HG02678 (cell line): ENCODE measurements at regions not wholly inside any gene's neighbourhood (a gene's known extent, or its start where the extent isn't known, plus 50 kb on each side); places are given as distances from the start of the nearest gene placed in this dataset.

ENCODE experiments used
- ATAC-seq: cut with Tn5 transposase; IDR thresholded peaks from one replicate; pipeline ENCODE4 v1.9.1; 2021; ENCODE audit warnings: mild to moderate bottlenecking, moderate library complexity; ENCODE audit not compliant: unreplicated experiment

GRCh38 chr7:131624536-131624935 is 68.1 kb upstream of the PODXL start:
- no peak for ATAC-seq

GRCh38 chr7:131623154-131623553 is 66.7 kb upstream of the PODXL start:
- ATAC-seq, result no peak

- ATAC-seq, result no peak
Measured at GRCh38 chr7:131621652-131622051, 65.2 kb upstream of the PODXL start.

- no peak for ATAC-seq
Measured at GRCh38 chr7:131620673-131621609, 64.5 kb upstream of the PODXL start.

GRCh38 chr7:131619336-131620305 is 63.2 kb upstream of the PODXL start:
- ATAC-seq, result no peak

- no peak for ATAC-seq
Measured at GRCh38 chr7:131618391-131618790, 62.0 kb upstream of the PODXL start.

GRCh38 chr7:131616487-131617200 is 60.2 kb upstream of the PODXL start:
- ATAC-seq, result no peak

GRCh38 chr7:131613909-131614308 is 57.5 kb upstream of the PODXL start:
- ATAC-seq, result no peak

- no peak for ATAC-seq
Measured at GRCh38 chr7:131610007-131610406, 53.6 kb upstream of the PODXL start.

GRCh38 chr7:131608116-131608500 is 51.7 kb upstream of the PODXL start:
- ATAC-seq, result no peak

- ATAC-seq, result no peak
Measured at GRCh38 chr7:131607291-131608115, 51.1 kb upstream of the PODXL start.

- ATAC-seq, result no peak
Measured at GRCh38 chr7:131606346-131607290, 50.2 kb upstream of the PODXL start.
